Gastrocnemius medialis (tissue), 4 donors: ENCODE measurements at regions not wholly inside any gene's neighbourhood (a gene's known extent, or its start where the extent isn't known, plus 50 kb on each side); places are given as distances from the start of the nearest gene placed in this dataset.

Experiments
- ATAC-seq, 2 donors: fragments of 150-250 bp; one replicate each; pipeline ENCODE4 v1.9.1; 2016
- DNase-seq, 2 donors: peaks; one replicate each; pipeline ENCODE4 v3.0.0-alpha.2; 2019
- H3K27ac ChIP-seq, 4 donors: fragments of 200-600 bp; sonication (generic); 1 replicate in 1 of 4; 2 replicates in 3 of 4; pipeline ENCODE4 v1.5.1; 2016 to 2018; ENCODE audit warnings: mild to moderate bottlenecking in 2 of 4, moderate library complexity in 1 of 4
- H3K27me3 ChIP-seq, 3 donors: fragments of 200-600 bp; sonication (generic) in 2 of 3; 1 replicate in 1 of 3; 2 replicates in 2 of 3; pipeline versions ENCODE4 v1.5.1 to v1.6.0; 2016 to 2019; ENCODE audit warnings: mild to moderate bottlenecking in 1 of 3, moderate library complexity in 1 of 3
- H3K36me3 ChIP-seq, 2 donors: fragments of 200-600 bp; sonication (generic) in 1 of 2; one replicate each; pipeline ENCODE4 v1.5.1; 2017 to 2018
- H3K4me1 ChIP-seq, 2 donors: fragments of 200-600 bp; sonication (generic) in 1 of 2; one replicate each; pipeline ENCODE4 v1.5.1; 2016 to 2017; ENCODE audit warnings: mild to moderate bottlenecking in 2 of 2
- H3K4me3 ChIP-seq, 4 donors: fragments of 200-600 bp; sonication (generic) in 3 of 4; 1 replicate in 1 of 4; 2 replicates in 3 of 4; pipeline ENCODE4 v1.5.1; 2016 to 2019; ENCODE audit warnings: mild to moderate bottlenecking in 2 of 4
- H3K9me3 ChIP-seq, 3 donors: fragments of 200-600 bp; sonication (generic) in 2 of 3; 1 replicate in 1 of 3; 2 replicates in 2 of 3; pipeline ENCODE4 v1.5.1; 2016 to 2019
- POLR2A ChIP-seq, 2 donors: fragments of 450-650 bp; IDR thresholded peaks; one replicate each; pipeline ENCODE4 v1.6.1; 2017; ENCODE audit warnings: antibody characterized with exemption in 2 of 2, mild to moderate bottlenecking in 2 of 2, moderate library complexity in 2 of 2
- in situ Hi-C, 4 donors: fragments of 200-750 bp; cut with MboI; loops; one replicate each; pipeline versions ENCODE4 v1.15.0 to v1.8.0; 2017; ENCODE audit warnings: low sequenced_read_pairs in 4 of 4
- intact Hi-C: fragments of 100-400 bp; cut with DNase I; formaldehyde crosslinking; loops from one replicate; pipeline ENCODE4 v1.15.1; 2023; ENCODE audit warnings: low total_unique reads
- TF ChIP-seq, protein P1 (sequence below), 5 experiments: fragments of 450-650 bp in 3 of 5; fragments of 200-600 bp in 2 of 5; sonication (generic) in 2 of 5; IDR thresholded peaks in 4 of 5; conservative IDR thresholded peaks in 1 of 5; 1 replicate in 4 of 5; 2 replicates in 1 of 5; pipeline ENCODE4 v1.5.1; 2016 to 2019; ENCODE audit warnings: antibody characterized with exemption in 5 of 5, mild to moderate bottlenecking in 3 of 5, moderate library complexity in 3 of 5

DNA sequence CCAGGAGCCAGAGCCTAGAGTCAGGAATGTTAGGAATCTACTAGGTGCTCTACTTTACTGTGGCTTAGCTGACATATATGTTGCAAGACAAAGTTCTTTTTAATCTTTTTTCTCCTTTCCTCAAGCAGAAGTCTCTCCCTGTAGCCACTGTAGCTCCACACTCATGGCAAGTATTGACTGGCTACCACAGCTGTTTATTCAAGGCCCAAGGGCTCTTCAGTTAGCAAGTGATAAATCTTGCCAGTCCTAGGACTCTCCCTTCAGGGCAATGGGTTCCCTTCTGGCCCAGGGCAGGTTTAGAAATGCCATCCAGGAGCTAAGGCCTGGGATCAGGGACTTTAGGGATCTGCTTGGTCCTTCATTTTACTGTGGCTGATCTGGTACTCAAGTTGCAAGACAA is 82.0 kb upstream of the TNFRSF21 start:
- Histone ChIP-seq H3K4me1 (no peaks in the 10 kb centered on the region), H3K27me3 (no peaks in the 10 kb centered on the region), H3K36me3 (no peaks in the 10 kb centered on the region), H3K27ac (no peak overlapping the region), H3K9me3 (no peaks in the 10 kb centered on the region), H3K4me3 (no peak overlapping the region)
- ATAC-seq (no peak), DNase-seq (no peak)
- intact Hi-C loops (no loop called here), in situ Hi-C loops (no loop called here)
- TF ChIP-seq, protein P1, sequence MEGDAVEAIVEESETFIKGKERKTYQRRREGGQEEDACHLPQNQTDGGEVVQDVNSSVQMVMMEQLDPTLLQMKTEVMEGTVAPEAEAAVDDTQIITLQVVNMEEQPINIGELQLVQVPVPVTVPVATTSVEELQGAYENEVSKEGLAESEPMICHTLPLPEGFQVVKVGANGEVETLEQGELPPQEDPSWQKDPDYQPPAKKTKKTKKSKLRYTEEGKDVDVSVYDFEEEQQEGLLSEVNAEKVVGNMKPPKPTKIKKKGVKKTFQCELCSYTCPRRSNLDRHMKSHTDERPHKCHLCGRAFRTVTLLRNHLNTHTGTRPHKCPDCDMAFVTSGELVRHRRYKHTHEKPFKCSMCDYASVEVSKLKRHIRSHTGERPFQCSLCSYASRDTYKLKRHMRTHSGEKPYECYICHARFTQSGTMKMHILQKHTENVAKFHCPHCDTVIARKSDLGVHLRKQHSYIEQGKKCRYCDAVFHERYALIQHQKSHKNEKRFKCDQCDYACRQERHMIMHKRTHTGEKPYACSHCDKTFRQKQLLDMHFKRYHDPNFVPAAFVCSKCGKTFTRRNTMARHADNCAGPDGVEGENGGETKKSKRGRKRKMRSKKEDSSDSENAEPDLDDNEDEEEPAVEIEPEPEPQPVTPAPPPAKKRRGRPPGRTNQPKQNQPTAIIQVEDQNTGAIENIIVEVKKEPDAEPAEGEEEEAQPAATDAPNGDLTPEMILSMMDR (IDR thresholded peaks at IDR 0.05 in 4 of 5, conservative IDR thresholded peaks at IDR 0.05 in 1 of 5) = no peak
- TF ChIP-seq POLR2A (IDR thresholded peaks at IDR 0.05) = no peak

DNA sequence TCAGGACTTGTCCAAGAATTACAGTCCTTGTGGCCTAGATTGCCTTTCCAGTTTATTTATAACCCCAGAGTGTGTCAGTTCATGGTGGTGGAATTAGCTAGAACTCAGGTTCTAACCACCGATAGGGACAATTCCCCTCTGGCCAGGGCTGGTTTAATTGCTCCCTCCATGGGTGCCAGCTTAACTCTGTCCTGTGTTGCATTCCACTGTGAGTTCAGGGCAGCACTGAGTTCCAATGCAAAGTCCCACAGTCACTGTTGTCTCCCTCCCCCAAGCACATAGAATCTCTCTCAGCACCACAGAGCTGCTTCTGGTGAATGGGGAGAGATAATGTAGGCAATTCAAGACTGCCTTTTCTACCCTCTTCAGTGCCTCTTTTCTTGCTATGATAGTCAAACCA is 82.5 kb upstream of the TNFRSF21 start:
- in situ Hi-C loops = no loop called here
- Histone ChIP-seq H3K4me1 (no peaks in the 10 kb centered on the region), H3K27ac (no peak overlapping the region), H3K36me3 (no peaks in the 10 kb centered on the region), H3K4me3 (no peak overlapping the region), H3K9me3 (no peaks in the 10 kb centered on the region), H3K27me3 (no peaks in the 10 kb centered on the region)
- no peak for TF ChIP-seq POLR2A (IDR thresholded peaks at IDR 0.05)
- TF ChIP-seq, protein P1 (IDR thresholded peaks at IDR 0.05 in 4 of 5, conservative IDR thresholded peaks at IDR 0.05 in 1 of 5) = no peak
- intact Hi-C loops = no loop called here
- ATAC-seq (no peak), DNase-seq (no peak)

DNA sequence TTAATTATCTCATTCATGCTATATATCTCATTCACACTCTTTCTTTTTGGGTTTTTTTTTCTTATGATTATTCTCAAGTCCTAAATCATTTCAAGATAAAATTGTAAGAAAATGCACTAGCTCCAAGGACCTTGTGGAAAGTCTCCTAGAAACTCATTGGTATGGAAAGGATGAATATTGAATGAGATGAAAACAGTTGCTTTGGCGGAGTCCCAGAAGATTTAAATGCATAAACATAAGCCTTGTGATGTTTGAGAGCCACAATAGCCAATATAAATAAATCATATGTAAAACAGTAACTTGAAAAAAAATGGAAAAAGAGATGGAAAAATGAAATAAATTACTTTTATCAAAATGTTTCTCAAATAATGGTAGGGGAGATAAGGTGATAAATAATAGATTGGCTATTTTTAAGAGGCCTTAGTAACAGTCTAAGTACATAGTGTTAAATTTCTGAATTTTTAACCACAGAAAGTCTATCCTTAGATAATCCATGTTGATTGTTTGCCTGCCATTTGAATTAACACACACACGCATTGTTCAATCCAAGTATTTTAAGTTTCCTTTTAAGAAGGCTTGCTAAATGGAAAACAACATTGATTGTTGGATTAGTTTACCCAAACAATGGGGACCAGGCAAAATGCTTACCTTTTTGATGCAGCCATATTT is 81.1 kb upstream of the CD2AP start:
- no peak for ATAC-seq
- Histone ChIP-seq H3K27me3 (no peaks in the 10 kb centered on the region), H3K9me3 (no peaks in the 10 kb centered on the region), H3K4me3 (no peak overlapping the region), H3K27ac (no peak overlapping the region), H3K36me3 (no peaks in the 10 kb centered on the region), H3K4me1 (no peaks in the 10 kb centered on the region)
- no peak for DNase-seq
- in situ Hi-C loops (no loop called here), intact Hi-C loops (no loop called here)
- no peak for TF ChIP-seq POLR2A (IDR thresholded peaks at IDR 0.05)
- TF ChIP-seq, protein P1 (IDR thresholded peaks at IDR 0.05 in 4 of 5, conservative IDR thresholded peaks at IDR 0.05 in 1 of 5) = no peak

DNA sequence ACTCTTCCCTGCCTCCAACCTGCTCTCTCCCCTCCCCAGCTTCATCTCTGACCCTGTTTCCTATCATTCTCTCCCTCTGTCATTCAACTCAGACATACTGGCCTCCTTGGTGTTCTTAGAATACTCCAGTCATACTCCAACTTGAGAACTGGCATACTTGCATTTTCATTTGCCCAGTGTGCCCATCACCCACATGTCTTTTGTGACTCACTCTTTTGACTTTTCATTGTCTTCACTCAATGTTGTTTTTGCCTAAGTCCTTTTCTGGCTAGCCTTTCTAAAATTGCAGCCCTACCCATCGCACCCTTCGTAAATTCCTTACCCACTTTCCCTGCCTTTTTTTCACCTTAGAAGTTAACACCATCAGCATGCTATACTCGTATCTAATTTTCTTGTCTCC is 77.0 kb upstream of the CD2AP start:
- intact Hi-C loops = no loop called here
- Histone ChIP-seq H3K4me1 (no peaks in the 10 kb centered on the region), H3K27me3 (no peaks in the 10 kb centered on the region), H3K4me3 (no peak overlapping the region), H3K36me3 (no peaks in the 10 kb centered on the region), H3K9me3 (no peaks in the 10 kb centered on the region), H3K27ac (no peak overlapping the region)
- ATAC-seq (no peak), DNase-seq (no peak)
- TF ChIP-seq, protein P1 (IDR thresholded peaks at IDR 0.05 in 4 of 5, conservative IDR thresholded peaks at IDR 0.05 in 1 of 5) = no peak
- no peak for TF ChIP-seq POLR2A (IDR thresholded peaks at IDR 0.05)
- in situ Hi-C loops = loop anchor here in 3 of 4 donors (10.0 to 25.0 kb wide), 3 partner anchors 187 to 387 kb away; partner anchors contain the start of gene OPN5 (in 2 of the 3)

DNA sequence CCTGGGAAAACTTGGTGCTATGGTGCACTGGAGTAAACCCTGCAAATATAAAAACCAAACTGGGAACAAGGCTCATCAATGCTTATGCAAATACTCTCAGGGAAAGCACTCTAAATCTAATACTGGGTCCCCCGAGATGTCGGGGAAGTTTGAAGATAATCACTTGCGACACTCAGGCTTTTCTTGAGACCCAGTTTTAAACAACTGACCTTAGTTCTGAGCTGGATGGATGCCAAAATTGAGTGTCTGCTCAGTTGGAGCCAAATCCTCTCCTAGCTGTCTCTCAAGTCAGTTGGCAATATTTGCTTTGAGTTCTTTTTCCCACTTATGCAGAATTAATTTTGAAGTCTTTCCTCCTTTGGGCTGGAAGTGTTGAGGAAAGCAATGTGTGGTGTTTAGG is 75.5 kb upstream of the CD2AP start:
- Histone ChIP-seq H3K27ac (no peak overlapping the region), H3K27me3 (no peaks in the 10 kb centered on the region), H3K4me3 (no peak overlapping the region), H3K36me3 (no peaks in the 10 kb centered on the region), H3K9me3 (no peaks in the 10 kb centered on the region), H3K4me1 (no peaks in the 10 kb centered on the region)
- no peak for DNase-seq
- intact Hi-C loops (no loop called here), in situ Hi-C loops (loop anchor here in 3 of 4 donors (10.0 to 25.0 kb wide), 3 partner anchors 185 to 385 kb away; partner anchors contain the start of gene OPN5 (in 2 of the 3))
- no peak for TF ChIP-seq POLR2A (IDR thresholded peaks at IDR 0.05)
- TF ChIP-seq, protein P1 (IDR thresholded peaks at IDR 0.05 in 4 of 5, conservative IDR thresholded peaks at IDR 0.05 in 1 of 5) = no peak
- ATAC-seq = no peak
